Heart left ventricle (tissue), 13 donors: ENCODE measurements at regions not wholly inside any gene's neighbourhood (a gene's known extent, or its start where the extent isn't known, plus 50 kb on each side); places are given as distances from the start of the nearest gene placed in this dataset.

Source experiments
- CTCF ChIP-seq, 12 donors: fragments of 200-600 bp; sonication (generic) in 4 of 12; IDR thresholded peaks; one replicate each; pipeline versions ENCODE4 v1.5.0 to v1.8.0; 2018 to 2022; ENCODE audit warnings: antibody characterized with exemption in 12 of 12, mild to moderate bottlenecking in 5 of 12
- POLR2A ChIP-seq, 2 donors: fragments of 450-650 bp; IDR thresholded peaks; one replicate each; pipeline ENCODE4 v1.6.1; 2017; ENCODE audit warnings: antibody characterized with exemption in 2 of 2, mild to moderate bottlenecking in 2 of 2, moderate library complexity in 2 of 2
- donor health status: ischemic (EF 13 %, LVEDD 7.1; RV severe dilation, severe dysfunction).
- donor health status: DM: no; HTN: yes; CAD: no.
- donor health status: DM: no; HTN: no; CAD: no.
- donor health status: ischemic (EF 25% LVEDD 6.9; RV normal size, moderate dysfunction).
- donor health status: ischemic (EF 25% LVEDD 5.7; RV mildly dilated, moderate dysfunction).
- donor health status: ischemic (EF 35%, LVEDD 5.7; RV mildly dilated, moderate dysfunction).
- donor health status: nonischemic (EF 11% LVEDD 7.7; RV severe dilation, severe dysfunction).
- donor health status: DM: yes; HTN: yes; CAD: no.
- donor health status: PGD.
- donor health status: ischemic (EF 29% LVEDD 5.4; RV normal size, mild dysfunction).
- donor health status: nonischemic (EF 23%, LVEDD 6.1; RV moderate dilation, normal function).

DNA sequence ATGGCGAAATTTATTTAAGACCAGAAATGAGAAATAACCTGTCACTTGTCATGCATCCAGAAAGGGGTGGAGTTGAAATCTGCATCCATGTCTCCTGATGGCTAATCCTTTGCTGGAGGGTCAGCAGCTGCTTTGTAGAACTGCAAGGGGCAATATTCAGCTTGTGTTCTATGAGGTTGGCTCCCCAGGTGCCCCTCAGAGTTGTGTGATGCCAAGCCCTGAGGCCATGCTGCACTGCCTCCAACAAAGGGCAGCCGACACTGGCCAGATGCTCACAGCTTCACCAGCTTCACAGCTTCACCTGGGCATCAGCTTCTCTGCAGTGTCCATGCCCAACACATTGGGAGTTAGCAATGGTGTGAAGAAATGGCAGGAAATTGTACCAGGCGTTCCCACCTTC lies 64.0 kb upstream of the TMEM72 start:
- no peak for TF ChIP-seq CTCF (IDR thresholded peaks at IDR 0.05)
- no peak for TF ChIP-seq POLR2A (IDR thresholded peaks at IDR 0.05)
